ENCODE measurements at regions not wholly inside any gene's neighbourhood (a gene's known extent, or its start where the extent isn't known, plus 50 kb on each side); places are given as distances from the start of the nearest gene placed in this dataset.

- Mint-ChIP-seq H3K36me3 (ENCODE audit: insufficient read depth, unreplicated experiment) (no peaks in the 10 kb centered on the region), H3K9me3 (ENCODE audit: low read depth, unreplicated experiment) (no peaks in the 10 kb centered on the region), H3K4me1 (ENCODE audit: low read depth, unreplicated experiment) (no peaks in the 10 kb centered on the region), H3K4me3 (ENCODE audit: low read depth, unreplicated experiment) (no peak overlapping the region), H3K27me3 (ENCODE audit: unreplicated experiment) (no peaks in the 10 kb centered on the region), H3K27ac (ENCODE audit: unreplicated experiment) (no peak overlapping the region)
- DNase-seq, result no peak
- CTCF ChIA-PET, result no interaction called here
- intact Hi-C loops (cut with micrococcal nuclease; ENCODE audit: unreplicated experiment), result no loop called here
- TF ChIP-seq CTCF (IDR thresholded peaks at IDR 0.05; ENCODE audit: unreplicated experiment), result no peak
- no TSS peak for BruUV-seq (replicated peaks)
Observed at GRCh38 chr9:19967216-19967887, 178.5 kb upstream of the SLC24A2 start.

GRCh38 chr9:19965336-19965735 is 176.5 kb upstream of the SLC24A2 start:
- CTCF ChIA-PET, result no interaction called here
- no peaks in the 10 kb centered on the region for H3K36me3 Mint-ChIP-seq (ENCODE audit: insufficient read depth, unreplicated experiment)
- no peak for DNase-seq
- peaks cover 18% of the 10 kb centered on the region for H3K27me3 Mint-ChIP-seq (ENCODE audit: unreplicated experiment)
- no TSS peak for BruUV-seq (replicated peaks)
- H3K4me1 Mint-ChIP-seq (ENCODE audit: low read depth, unreplicated experiment), result no peaks in the 10 kb centered on the region
- TF ChIP-seq CTCF (IDR thresholded peaks at IDR 0.05; ENCODE audit: unreplicated experiment), result no peak
- intact Hi-C loops (cut with micrococcal nuclease; ENCODE audit: unreplicated experiment), result no loop called here
- no peaks in the 10 kb centered on the region for H3K9me3 Mint-ChIP-seq (ENCODE audit: low read depth, unreplicated experiment)
- H3K27ac Mint-ChIP-seq (ENCODE audit: unreplicated experiment), result no peak overlapping the region
- H3K4me3 Mint-ChIP-seq (ENCODE audit: low read depth, unreplicated experiment), result no peak overlapping the region

DNA sequence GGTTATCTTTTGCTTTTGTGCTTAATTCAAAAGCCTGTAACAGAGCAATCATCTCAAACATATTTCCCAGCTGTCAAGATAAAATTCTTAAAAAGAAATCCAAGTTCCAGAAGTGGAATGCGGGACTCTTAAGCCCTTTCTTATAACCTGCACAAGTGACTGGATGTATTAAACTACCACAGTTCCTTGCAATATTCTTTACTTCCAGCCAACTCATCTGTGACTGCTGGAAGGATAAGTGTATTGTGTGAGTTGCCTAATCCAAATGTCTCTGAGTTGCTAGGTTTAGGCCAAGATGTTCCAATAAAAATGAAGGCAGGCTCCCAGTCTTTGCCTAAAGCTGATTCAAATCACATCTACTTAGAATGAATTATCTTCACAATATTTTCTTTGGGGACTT is 159.2 kb upstream of the SLC24A2 start:
- DNase-seq, result no peak
- intact Hi-C loops (cut with micrococcal nuclease; ENCODE audit: unreplicated experiment), result no loop called here
- peaks cover 34% of the 10 kb centered on the region for H3K27me3 Mint-ChIP-seq (ENCODE audit: unreplicated experiment)
- no peaks in the 10 kb centered on the region for H3K36me3 Mint-ChIP-seq (ENCODE audit: insufficient read depth, unreplicated experiment)
- H3K4me1 Mint-ChIP-seq (ENCODE audit: low read depth, unreplicated experiment), result no peaks in the 10 kb centered on the region
- H3K27ac Mint-ChIP-seq (ENCODE audit: unreplicated experiment), result no peak overlapping the region
- CTCF ChIA-PET, result no interaction called here
- no TSS peak for BruUV-seq (replicated peaks)
- no peaks in the 10 kb centered on the region for H3K9me3 Mint-ChIP-seq (ENCODE audit: low read depth, unreplicated experiment)
- TF ChIP-seq CTCF (IDR thresholded peaks at IDR 0.05; ENCODE audit: unreplicated experiment), result no peak
- H3K4me3 Mint-ChIP-seq (ENCODE audit: low read depth, unreplicated experiment), result no peak overlapping the region

GRCh38 chr9:19946441-19947109 is 157.7 kb upstream of the SLC24A2 start:
- intact Hi-C loops (cut with micrococcal nuclease; ENCODE audit: unreplicated experiment), result no loop called here
- TF ChIP-seq CTCF (IDR thresholded peaks at IDR 0.05; ENCODE audit: unreplicated experiment), result no peak
- Mint-ChIP-seq H3K4me1 (ENCODE audit: low read depth, unreplicated experiment) (no peaks in the 10 kb centered on the region), H3K36me3 (ENCODE audit: insufficient read depth, unreplicated experiment) (no peaks in the 10 kb centered on the region), H3K27me3 (ENCODE audit: unreplicated experiment) (peaks cover 34% of the 10 kb centered on the region), H3K4me3 (ENCODE audit: low read depth, unreplicated experiment) (no peak overlapping the region), H3K9me3 (ENCODE audit: low read depth, unreplicated experiment) (no peaks in the 10 kb centered on the region), H3K27ac (ENCODE audit: unreplicated experiment) (no peak overlapping the region)
- BruUV-seq (replicated peaks), result no TSS peak
- CTCF ChIA-PET, result interaction anchor here (0.7 kb wide), 2 partner anchors 439 to 482 kb away, joined by 3 to 4 read pairs; no protein-coding TSS in a partner anchor
- DNase-seq, result no peak
